AML-193 (cell line): ENCODE measurements at regions not wholly inside any gene's neighbourhood (a gene's known extent, or its start where the extent isn't known, plus 50 kb on each side); places are given as distances from the start of the nearest gene placed in this dataset.
"Not testable (repeated sequence)": the region's sequence is repeated elsewhere in the genome, so short reads cannot be mapped to it uniquely, and the experiment has no call there.

ENCODE experiments used
- DNase-seq, 2 experiments: peaks; one replicate each; lab custom pipeline; 2025; lab: John Stamatoyannopoulos, UW

- DNase-seq: no peak
These were observed 483.9 kb downstream of the OMA1 start for GRCh38 chr1:58062635-58063034.

GRCh38 chr1:58060559-58061170, 485.9 kb downstream of the OMA1 start:
- no peak for DNase-seq

DNA sequence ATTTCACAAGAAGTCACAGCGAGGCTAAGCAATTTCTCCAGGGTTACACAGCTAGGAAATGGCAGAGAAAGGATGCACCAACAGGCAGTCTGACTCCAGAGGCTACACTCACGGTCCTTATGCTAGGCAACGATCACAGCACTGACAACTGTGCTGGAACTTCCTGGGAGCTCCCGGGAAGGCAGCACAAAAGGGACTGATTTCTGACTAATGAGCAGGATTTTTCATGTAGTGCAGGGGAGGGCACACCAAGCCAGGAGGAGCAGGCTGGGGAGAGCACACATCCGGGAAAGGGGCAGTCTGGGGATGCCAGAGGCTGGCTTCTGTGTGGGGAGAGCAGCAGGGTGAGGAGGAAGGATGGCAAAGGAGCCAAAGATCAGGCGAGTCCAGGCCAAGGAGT, 486.7 kb downstream of the OMA1 start:
- no peak for DNase-seq

DNA sequence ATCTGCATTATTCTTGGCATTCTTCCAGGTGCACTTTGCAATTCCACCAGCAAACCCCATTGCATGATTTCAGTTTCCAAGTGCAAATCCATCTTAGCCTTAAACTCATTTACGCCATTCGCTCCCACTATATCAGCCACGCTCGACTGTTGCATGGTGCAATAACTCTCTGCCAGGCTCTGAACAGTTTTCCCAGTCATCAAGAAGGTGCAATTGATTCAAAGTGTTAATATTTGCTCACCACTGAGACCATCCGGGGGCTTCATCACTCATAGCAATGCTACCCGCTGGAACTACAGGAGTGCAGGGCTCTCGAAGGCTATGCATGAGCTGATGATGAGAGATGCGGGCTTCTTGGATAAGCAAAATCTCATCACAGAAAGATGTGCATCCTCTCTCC, 488.2 kb downstream of the OMA1 start:
- no peak for DNase-seq

GRCh38 chr1:58057826-58058225, 488.7 kb downstream of the OMA1 start:
- peak in 1 of 2 experiments; percentile 8 for DNase-seq

- not testable (repeated sequence) for DNase-seq
These were observed 495.3 kb downstream of the OMA1 start for GRCh38 chr1:58051187-58051586.

DNA sequence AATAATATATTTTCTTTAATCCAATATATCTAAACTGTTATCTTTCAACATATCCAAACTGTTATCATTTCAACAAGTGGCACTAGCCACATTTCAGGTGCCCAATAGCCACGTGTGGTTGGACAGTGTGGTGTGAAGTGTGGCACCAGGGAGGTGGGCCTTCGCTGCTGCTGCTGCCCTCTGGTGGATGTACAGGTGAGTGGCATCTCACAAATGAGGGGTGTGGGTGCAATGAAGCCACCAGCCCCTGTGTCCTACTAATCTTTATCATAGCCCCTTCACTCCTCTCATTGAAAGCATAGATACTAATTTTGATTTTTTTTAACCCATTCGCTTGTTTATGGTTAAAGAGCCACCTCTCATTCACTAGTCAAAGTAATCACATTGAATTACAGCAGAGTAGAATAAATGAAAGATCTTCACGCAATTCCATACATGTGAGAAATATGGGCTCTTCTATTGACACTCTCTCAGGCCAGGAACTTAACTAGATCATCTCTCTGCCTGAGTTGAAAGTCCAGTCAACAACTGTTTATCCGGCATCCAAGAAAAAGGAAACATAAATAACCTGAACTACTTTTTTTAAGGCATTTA, 499.2 kb downstream of the OMA1 start:
- peak in 1 of 2 experiments; percentile 1 for DNase-seq

- DNase-seq: no peak
These were observed 501.3 kb downstream of the OMA1 start for GRCh38 chr1:58045094-58045705.

DNA sequence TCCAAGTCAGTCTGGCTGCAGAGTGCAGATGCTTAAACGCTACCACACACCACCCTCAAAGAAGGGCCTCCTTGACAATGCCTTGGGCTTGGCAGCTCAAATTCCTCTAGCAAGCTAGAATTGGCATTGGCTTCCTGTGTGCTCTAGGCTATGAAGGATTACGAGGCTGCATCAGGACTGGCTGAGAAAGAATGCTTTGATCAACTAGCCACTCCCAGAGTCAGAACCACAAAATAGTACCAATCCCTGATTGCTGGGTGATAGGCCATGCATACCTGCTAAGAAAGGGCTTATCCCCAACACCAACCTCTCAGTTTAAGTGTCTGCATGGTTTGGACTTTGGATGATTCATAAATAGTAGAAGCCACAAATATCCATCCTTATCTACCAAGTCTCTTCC, 504.9 kb downstream of the OMA1 start:
- no peak for DNase-seq

DNA sequence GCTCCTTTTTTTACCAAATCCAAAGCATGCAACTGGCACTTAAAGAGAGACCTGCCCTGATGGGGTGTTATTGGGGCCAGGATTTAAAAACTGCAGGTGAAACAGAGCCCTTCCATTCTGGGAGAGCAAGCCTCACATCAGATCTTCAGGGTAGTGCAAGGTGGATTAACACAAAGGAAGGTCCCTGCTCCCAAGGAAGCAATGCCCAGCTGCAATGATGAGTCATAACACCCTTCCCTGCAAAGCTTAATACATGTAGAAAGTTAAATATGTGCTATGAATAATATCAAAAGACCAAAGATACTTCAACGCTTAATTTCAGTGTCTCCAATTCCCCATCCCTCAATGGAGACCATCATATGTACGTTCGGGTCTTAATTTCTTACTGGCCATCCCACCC, 508.0 kb downstream of the OMA1 start:
- no peak for DNase-seq

DNA sequence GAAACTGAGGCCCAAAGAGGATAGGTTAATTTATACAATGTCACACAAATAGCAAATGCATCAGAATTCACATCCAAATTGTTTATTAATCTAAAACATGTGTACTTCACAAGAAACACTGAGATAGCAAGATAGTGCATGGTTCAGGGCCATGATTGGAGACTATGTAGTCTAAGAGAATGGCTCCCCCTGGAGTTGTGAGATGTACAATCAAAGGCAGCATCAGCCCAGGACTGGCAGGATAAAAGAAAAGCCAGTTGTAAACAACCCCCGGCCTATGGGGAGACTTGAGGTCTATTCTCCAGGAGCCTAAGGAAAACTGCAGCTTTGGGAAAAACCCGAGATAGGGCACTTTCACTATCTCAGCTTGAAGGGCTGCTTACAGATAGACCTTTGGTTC, 511.0 kb downstream of the OMA1 start:
- no peak for DNase-seq

DNA sequence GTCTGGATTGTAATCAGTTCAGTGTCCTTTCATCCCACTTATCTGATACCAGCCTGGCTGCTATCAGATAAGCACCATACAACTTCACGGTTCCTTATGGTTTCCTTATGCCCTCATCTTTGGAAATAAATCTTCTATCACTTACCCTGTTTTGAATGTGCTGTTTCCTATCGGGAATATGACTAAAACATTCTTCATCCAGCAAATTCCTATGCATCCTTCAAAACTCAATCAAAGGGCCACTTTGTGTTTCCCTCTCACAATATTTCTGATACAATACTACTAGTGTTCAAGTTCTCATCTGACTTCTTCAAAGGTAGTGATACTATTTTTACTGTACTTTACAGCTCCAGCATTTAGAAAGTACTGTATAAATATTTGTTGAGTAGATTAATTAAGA, 513.2 kb downstream of the OMA1 start:
- DNase-seq: no peak

- DNase-seq: no peak
These were observed 513.9 kb downstream of the OMA1 start for GRCh38 chr1:58032611-58033073.

- DNase-seq: no peak
These were observed 515.1 kb downstream of the OMA1 start for GRCh38 chr1:58031416-58031815.

DNA sequence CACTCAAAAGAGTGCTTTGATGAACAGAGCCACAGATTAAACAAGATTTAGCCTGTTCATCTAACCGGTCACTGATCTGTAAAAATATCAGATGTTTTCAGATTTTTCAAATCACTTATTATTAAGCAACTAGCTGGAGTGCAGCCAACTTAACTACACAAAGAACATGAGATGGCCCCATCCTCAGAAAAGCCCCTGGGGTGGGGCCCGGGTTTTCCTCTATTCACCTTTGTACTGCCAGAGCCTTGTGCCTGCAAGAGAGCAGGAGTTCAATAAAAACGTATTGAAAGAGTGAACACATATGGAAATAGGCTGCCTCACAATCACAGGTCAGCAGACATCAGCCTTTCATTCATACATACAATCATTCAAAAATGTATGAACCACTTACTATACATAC, 516.1 kb downstream of the OMA1 start:
- no peak for DNase-seq

- no peak for DNase-seq
These were observed 528.9 kb downstream of the OMA1 start for GRCh38 chr1:58017641-58018040.

DNA sequence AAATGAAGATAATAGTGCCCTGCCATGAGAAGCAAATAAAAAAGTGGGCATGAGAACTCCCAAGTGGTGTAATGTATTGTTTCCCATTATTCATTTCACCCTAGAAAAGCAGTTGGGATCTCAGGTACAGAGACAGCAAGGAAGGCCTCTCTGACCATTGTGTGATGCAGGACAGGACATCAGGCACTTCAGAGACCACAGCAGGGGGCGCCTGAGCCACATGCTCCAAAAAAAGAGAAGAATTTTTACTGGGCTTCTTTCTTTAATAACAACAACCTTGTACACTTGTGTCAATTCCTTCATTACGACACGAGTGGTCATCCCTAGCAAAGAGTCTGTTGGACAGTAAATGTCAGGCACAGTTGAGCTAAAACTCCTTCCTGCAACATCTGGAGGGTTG, 533.3 kb downstream of the OMA1 start:
- peak; percentile 6 to 30 for DNase-seq

- DNase-seq: no peak
These were observed 534.5 kb downstream of the OMA1 start for GRCh38 chr1:58011978-58012377.

GRCh38 chr1:58006421-58007046, 540.0 kb downstream of the OMA1 start:
- no peak for DNase-seq

- DNase-seq: no peak
These were observed 541.3 kb downstream of the OMA1 start for GRCh38 chr1:58005212-58005611.

GRCh38 chr1:58003988-58004387, 542.5 kb downstream of the OMA1 start:
- DNase-seq: no peak

DNA sequence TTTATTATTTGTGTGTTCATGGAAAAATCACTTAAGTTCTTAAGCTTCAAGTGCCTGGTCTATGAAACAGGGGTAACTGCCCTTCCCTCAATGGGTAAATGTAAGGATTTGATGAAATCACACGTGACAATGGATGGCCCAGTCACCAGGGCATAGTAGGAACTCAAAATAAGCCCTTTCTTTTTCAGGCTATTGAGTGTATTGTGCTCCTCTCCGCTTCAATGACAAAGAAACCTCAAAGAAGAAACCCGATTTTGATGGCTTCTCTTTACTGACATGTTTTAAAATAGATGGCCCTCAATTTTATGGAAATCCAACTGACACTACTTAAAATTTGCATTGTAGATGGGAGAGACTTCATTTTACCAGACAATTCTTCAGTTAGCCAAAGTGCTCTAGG, 543.5 kb downstream of the OMA1 start:
- DNase-seq: no peak

- DNase-seq: no peak
These were observed 545.7 kb downstream of the OMA1 start for GRCh38 chr1:58000821-58001220.
